A673 (cell line): ENCODE measurements at regions not wholly inside any gene's neighbourhood (a gene's known extent, or its start where the extent isn't known, plus 50 kb on each side); places are given as distances from the start of the nearest gene placed in this dataset.

Source experiments
- CTCF ChIP-seq: fragments of 300-800, 200-600 bp; sonication (generic); conservative IDR thresholded peaks from 2 replicates; pipeline ENCODE4 v1.5.1; 2017; ENCODE audit warnings: low read depth, mild to moderate bottlenecking, antibody characterized with exemption, low read length, moderate library complexity, mixed read lengths
- EZH2 ChIP-seq: fragments of 200-600 bp; sonication (generic); IDR thresholded peaks from 2 replicates; pipeline ENCODE4 v1.6.1; 2017; ENCODE audit warnings: borderline replicate concordance, low read depth, mild to moderate bottlenecking, mixed read lengths, antibody characterized with exemption, low read length; ENCODE audit not compliant: poor library complexity, severe bottlenecking

- TF ChIP-seq CTCF (no peak), EZH2 (no peak)
Measured at GRCh38 chr1:72938408-72938807, 656.1 kb upstream of the NEGR1 start.
